GM21786 (cell line): ENCODE measurements at regions not wholly inside any gene's neighbourhood (a gene's known extent, or its start where the extent isn't known, plus 50 kb on each side); places are given as distances from the start of the nearest gene placed in this dataset.
"Not testable (repeated sequence)": the region's sequence is repeated elsewhere in the genome, so short reads cannot be mapped to it uniquely, and the experiment has no call there.

Source experiments
- ATAC-seq: cut with Tn5 transposase; IDR thresholded peaks from one replicate; pipeline ENCODE4 v1.9.1; 2021; ENCODE audit not compliant: unreplicated experiment

GRCh38 chr7:23931633-23932032 lies 221.6 kb downstream of the STK31 start:
- ATAC-seq, result no peak

- ATAC-seq, result no peak
Observed at GRCh38 chr7:23938215-23938614, 228.2 kb downstream of the STK31 start.

GRCh38 chr7:23938937-23939552 lies 229.0 kb downstream of the STK31 start:
- peak; percentile 79 for ATAC-seq

- ATAC-seq, result not testable (repeated sequence)
Observed at GRCh38 chr7:23939747-23940146, 229.7 kb downstream of the STK31 start.

GRCh38 chr7:23941551-23941950 lies 231.5 kb downstream of the STK31 start:
- ATAC-seq, result no peak

GRCh38 chr7:23942032-23942431 lies 232.0 kb downstream of the STK31 start:
- ATAC-seq, result no peak

- no peak for ATAC-seq
Observed at GRCh38 chr7:23944131-23944530, 234.1 kb downstream of the STK31 start.

- no peak for ATAC-seq
Observed at GRCh38 chr7:23945472-23945871, 235.5 kb downstream of the STK31 start.

- no peak for ATAC-seq
Observed at GRCh38 chr7:23955145-23955544, 245.1 kb downstream of the STK31 start.

GRCh38 chr7:23955600-23956149 lies 245.7 kb downstream of the STK31 start:
- no peak for ATAC-seq

- no peak for ATAC-seq
Observed at GRCh38 chr7:23956772-23957576, 247.0 kb downstream of the STK31 start.

GRCh38 chr7:23959821-23960220 lies 249.8 kb downstream of the STK31 start:
- ATAC-seq, result no peak

- no peak for ATAC-seq
Observed at GRCh38 chr7:23960361-23960760, 250.3 kb downstream of the STK31 start.

- ATAC-seq, result no peak
Observed at GRCh38 chr7:23963461-23964165, 253.6 kb downstream of the STK31 start.

- no peak for ATAC-seq
Observed at GRCh38 chr7:23964715-23965114, 254.7 kb downstream of the STK31 start.

GRCh38 chr7:23965296-23965695 lies 255.3 kb downstream of the STK31 start:
- ATAC-seq, result no peak

- no peak for ATAC-seq
Observed at GRCh38 chr7:23966941-23967340, 256.9 kb downstream of the STK31 start.

- no peak for ATAC-seq
Observed at GRCh38 chr7:23967949-23968599, 258.1 kb downstream of the STK31 start.

GRCh38 chr7:23968791-23969190 lies 258.8 kb downstream of the STK31 start:
- no peak for ATAC-seq

- no peak for ATAC-seq
Observed at GRCh38 chr7:23969443-23969842, 259.4 kb downstream of the STK31 start.

- no peak for ATAC-seq
Observed at GRCh38 chr7:23970193-23970592, 260.2 kb downstream of the STK31 start.
